GM19328 (cell line): ENCODE measurements at regions not wholly inside any gene's neighbourhood (a gene's known extent, or its start where the extent isn't known, plus 50 kb on each side); places are given as distances from the start of the nearest gene placed in this dataset.

Experiments
- ATAC-seq: cut with Tn5 transposase; IDR thresholded peaks from one replicate; pipeline ENCODE4 v1.9.1; 2021; ENCODE audit warnings: mild to moderate bottlenecking, moderate library complexity; ENCODE audit not compliant: unreplicated experiment

DNA sequence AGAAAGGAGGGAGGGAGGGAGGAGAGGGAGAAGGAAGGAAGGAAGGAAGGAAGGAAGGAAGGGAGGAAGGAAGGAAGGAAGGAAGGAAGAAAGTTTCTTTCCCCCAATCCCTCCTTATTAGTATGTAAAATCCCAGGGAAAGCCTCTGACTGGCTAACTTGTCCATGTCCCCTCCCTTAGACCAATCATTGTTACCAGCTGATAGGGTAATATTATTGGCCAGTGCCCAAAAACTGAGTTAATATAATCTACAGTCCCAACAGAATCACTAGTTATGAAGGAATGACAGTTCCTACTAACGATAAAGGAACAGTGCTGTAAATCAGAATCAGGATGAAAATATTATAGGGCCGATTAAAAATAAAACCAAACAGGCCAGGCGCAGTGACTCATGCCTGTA lies 53.6 kb upstream of the CCNG1 start:
- no peak for ATAC-seq

DNA sequence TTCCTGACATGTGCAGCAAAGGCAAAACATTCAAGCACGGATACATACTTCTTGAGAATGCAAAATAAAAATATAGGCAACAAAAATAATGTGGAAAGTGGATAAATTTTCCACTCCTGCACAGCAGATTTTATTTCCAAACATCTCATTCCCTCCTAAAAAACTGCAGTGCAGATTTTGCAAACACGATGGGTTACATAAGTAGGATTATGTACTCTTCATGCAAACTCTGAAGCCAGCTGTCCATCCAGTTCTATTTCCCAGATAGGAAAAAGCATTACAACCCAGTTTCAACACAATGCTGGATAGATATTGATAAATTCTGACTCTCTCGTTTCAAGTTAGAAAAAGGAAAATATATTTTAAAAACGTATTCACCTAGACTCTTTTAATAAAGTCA lies 52.7 kb upstream of the CCNG1 start:
- ATAC-seq: no peak

DNA sequence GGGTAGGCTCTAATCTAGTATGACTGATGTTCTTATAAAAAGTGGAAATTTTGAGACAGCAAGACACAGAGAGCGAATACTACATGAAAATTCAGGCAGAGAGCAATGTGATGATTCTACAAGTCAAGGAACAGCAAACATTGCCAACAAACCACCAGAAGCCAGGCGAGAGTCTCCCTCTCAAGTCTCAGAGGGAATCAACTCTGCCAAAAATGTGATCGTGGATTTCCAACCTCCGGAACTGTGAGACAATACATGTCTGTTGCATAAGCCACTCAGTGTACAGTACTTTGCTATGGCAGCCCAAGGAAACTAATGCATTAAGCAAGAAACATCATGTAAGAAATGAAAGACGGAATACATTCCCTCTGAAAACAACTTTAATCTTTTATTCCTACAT lies 52.1 kb upstream of the CCNG1 start:
- no peak for ATAC-seq

DNA sequence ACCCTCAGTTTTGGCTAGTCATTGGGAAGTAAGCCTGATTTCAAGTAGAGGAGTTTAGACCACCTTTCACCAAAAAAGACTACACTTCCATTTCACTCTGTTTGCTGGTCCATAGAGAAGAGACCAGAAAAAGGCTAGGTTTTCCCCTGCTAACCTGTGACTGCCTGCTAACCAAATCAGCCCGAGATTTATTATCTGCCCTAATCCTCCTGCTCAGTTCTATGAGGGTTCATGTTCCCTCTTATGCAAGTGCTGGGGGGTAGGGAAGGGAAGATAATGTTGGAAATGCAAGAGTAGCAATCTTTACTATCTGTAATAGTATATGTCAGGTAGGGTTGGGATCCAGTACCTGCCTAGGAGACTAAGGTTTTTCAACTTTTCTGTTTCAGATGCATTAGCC lies 51.6 kb upstream of the CCNG1 start:
- ATAC-seq: no peak

DNA sequence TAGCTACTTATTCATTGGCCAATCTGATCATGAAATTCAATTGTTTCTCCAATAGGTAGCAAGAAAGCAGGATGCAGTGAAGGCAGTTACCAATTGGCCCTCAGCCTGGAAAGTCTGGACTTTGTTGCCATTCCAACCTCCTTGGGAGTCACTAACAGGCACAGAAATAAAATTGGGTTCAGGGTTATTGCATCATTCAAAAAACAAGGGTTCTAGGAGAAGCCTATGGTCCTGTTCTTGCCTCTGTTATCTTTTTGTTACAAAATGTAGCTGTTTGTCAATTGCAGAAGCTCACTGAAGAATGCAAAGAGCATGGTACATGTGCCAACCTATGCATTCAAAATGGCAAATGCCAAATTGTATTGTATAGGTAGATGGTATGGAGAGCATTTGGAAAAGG lies 51.0 kb upstream of the CCNG1 start:
- ATAC-seq: no peak

DNA sequence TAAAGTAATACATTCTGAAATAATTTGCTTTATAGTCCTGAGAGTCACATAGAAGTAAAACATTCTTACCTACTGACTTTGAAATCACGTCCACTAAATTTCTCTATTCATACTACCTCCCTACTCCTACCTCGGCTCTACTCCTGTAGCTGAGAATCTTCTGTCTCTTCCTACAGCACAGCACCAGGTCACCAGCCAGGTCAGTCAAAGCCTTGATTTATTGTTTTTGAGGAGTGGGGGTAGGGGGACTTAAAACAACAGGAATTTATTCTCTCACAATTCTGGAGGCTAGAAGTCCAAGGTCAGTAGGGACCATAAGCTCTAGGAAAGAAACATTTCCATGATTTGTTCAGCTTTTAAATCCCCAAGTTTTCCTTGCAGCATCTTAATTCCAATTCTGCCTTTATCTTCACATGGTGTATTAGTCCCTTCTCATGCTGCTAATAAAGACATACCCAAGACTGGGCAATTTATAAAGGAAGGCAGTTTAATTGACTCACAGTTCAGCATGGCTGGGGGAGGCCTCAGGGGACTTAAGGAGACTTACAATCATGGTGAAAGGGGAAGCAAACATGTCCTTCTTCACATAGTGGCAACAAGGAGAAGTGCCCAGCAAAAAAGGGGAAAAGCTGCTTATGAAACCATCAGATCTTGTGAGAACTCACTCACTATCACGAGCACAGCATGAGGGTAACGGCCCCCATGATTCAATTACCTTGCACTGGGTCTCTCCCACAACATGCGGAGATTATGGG lies 49.6 kb upstream of the CCNG1 start:
- ATAC-seq: no peak
